KMS-11 (cell line): ENCODE measurements at regions not wholly inside any gene's neighbourhood (a gene's known extent, or its start where the extent isn't known, plus 50 kb on each side); places are given as distances from the start of the nearest gene placed in this dataset.

ENCODE experiments used
- H2AFZ ChIP-seq: fragments of 200-600 bp; sonication (generic); 2 replicates; pipeline ENCODE4 v1.6.1; 2016; ENCODE audit warnings: antibody characterized with exemption, mixed run types, low read depth
- H3K27ac ChIP-seq: fragments of 200-600 bp; sonication (generic); 2 replicates; pipeline ENCODE4 v1.6.1; 2016; ENCODE audit warnings: mild to moderate bottlenecking, mixed run types
- H3K27me3 ChIP-seq: fragments of 200-600 bp; sonication (generic); 2 replicates; pipeline ENCODE4 v1.6.1; 2017; ENCODE audit warnings: mild to moderate bottlenecking, low read depth, mixed run types, moderate library complexity; ENCODE audit not compliant: insufficient read depth
- H3K36me3 ChIP-seq: fragments of 200-600 bp; sonication (generic); 2 replicates; pipeline ENCODE4 v1.6.1; 2017; ENCODE audit warnings: mild to moderate bottlenecking, mixed run types; ENCODE audit not compliant: insufficient read depth
- H3K4me1 ChIP-seq: fragments of 200-600 bp; sonication (generic); 2 replicates; pipeline ENCODE4 v1.6.1; 2016; ENCODE audit warnings: mild to moderate bottlenecking, low read depth, mixed run types; ENCODE audit not compliant: poor library complexity, severe bottlenecking
- H3K4me2 ChIP-seq: fragments of 200-600 bp; sonication (generic); 2 replicates; pipeline ENCODE4 v1.7.0; 2016; ENCODE audit warnings: mild to moderate bottlenecking, mixed run types
- H3K4me3 ChIP-seq: fragments of 200-600 bp; sonication (generic); IDR thresholded peaks from 2 replicates; pipeline ENCODE4 v1.6.1; 2017; ENCODE audit warnings: low read depth, low read length, mixed read lengths; ENCODE audit not compliant: insufficient read depth
- H3K79me2 ChIP-seq: fragments of 200-600 bp; sonication (generic); 2 replicates; pipeline ENCODE4 v1.6.1; 2016; ENCODE audit warnings: low read depth, mixed run types; ENCODE audit not compliant: insufficient read depth
- H3K9ac ChIP-seq: fragments of 200-600 bp; sonication (generic); 2 replicates; pipeline ENCODE4 v1.6.1; 2016; ENCODE audit warnings: mild to moderate bottlenecking, mixed run types
- H4K20me1 ChIP-seq: fragments of 200-600 bp; sonication (generic); 2 replicates; pipeline ENCODE4 v1.6.1; 2016; ENCODE audit warnings: mild to moderate bottlenecking, mixed run types; ENCODE audit not compliant: insufficient read depth
- CTCF ChIP-seq: fragments of 200-600 bp; sonication (generic); conservative IDR thresholded peaks from 2 replicates; pipeline ENCODE4 v1.6.1; 2017; ENCODE audit warnings: low read depth, mild to moderate bottlenecking, antibody characterized with exemption, low read length, moderate library complexity, mixed read lengths

GRCh38 chr2:63675026-63675425, 86.3 kb downstream of the MDH1 start:
- Histone ChIP-seq H3K4me3 (no peak overlapping the region), H2AFZ (no peak overlapping the region), H3K4me1 (no peaks in the 10 kb centered on the region), H3K27ac (no peak overlapping the region), H3K36me3 (no peaks in the 10 kb centered on the region), H3K4me2 (no peak overlapping the region), H3K27me3 (no peaks in the 10 kb centered on the region), H4K20me1 (no peaks in the 10 kb centered on the region), H3K79me2 (no peaks in the 10 kb centered on the region), H3K9ac (no peak overlapping the region)
- TF ChIP-seq CTCF: no peak

GRCh38 chr2:63676135-63676534, 87.4 kb downstream of the MDH1 start:
- no peak for TF ChIP-seq CTCF
- Histone ChIP-seq H3K4me2 (no peak overlapping the region), H3K79me2 (no peaks in the 10 kb centered on the region), H3K4me3 (no peak overlapping the region), H3K4me1 (no peaks in the 10 kb centered on the region), H3K27me3 (no peaks in the 10 kb centered on the region), H3K36me3 (no peaks in the 10 kb centered on the region), H3K27ac (no peak overlapping the region), H4K20me1 (no peaks in the 10 kb centered on the region), H2AFZ (no peak overlapping the region), H3K9ac (no peak overlapping the region)

- no peaks in the 10 kb centered on the region for H3K27me3 ChIP-seq
- H3K4me1 ChIP-seq: no peaks in the 10 kb centered on the region
- H3K4me3 ChIP-seq: no peak overlapping the region
- no peak overlapping the region for H3K27ac ChIP-seq
- no peak overlapping the region for H2AFZ ChIP-seq
- H4K20me1 ChIP-seq: no peaks in the 10 kb centered on the region
- H3K4me2 ChIP-seq: no peak overlapping the region
- no peaks in the 10 kb centered on the region for H3K36me3 ChIP-seq
- H3K9ac ChIP-seq: no peak overlapping the region
- no peaks in the 10 kb centered on the region for H3K79me2 ChIP-seq
- TF ChIP-seq CTCF: no peak
Observed at GRCh38 chr2:63678085-63678484, 89.3 kb downstream of the MDH1 start.

GRCh38 chr2:63678551-63678950, 89.8 kb downstream of the MDH1 start:
- Histone ChIP-seq H3K4me2 (no peak overlapping the region), H2AFZ (no peak overlapping the region), H3K4me3 (no peak overlapping the region), H3K27ac (no peak overlapping the region), H3K27me3 (no peaks in the 10 kb centered on the region), H3K4me1 (no peaks in the 10 kb centered on the region), H4K20me1 (no peaks in the 10 kb centered on the region), H3K79me2 (no peaks in the 10 kb centered on the region), H3K9ac (no peak overlapping the region), H3K36me3 (no peaks in the 10 kb centered on the region)
- no peak for TF ChIP-seq CTCF
